MM.1S (cell line): ENCODE measurements at regions not wholly inside any gene's neighbourhood (a gene's known extent, or its start where the extent isn't known, plus 50 kb on each side); places are given as distances from the start of the nearest gene placed in this dataset.

Experiments used
- DNase-seq: peaks from one replicate; pipeline ENCODE4 v3.0.0-alpha.2; 2015
- H2AFZ ChIP-seq: fragments of 300-600 bp; sonication (generic); 2 replicates; pipeline ENCODE4 v1.6.0; 2016; ENCODE audit warnings: antibody characterized with exemption, low read length
- H3F3A ChIP-seq: fragments of 300-600 bp; sonication (generic); 2 replicates; pipeline ENCODE4 v1.6.1; 2016; ENCODE audit warnings: mild to moderate bottlenecking, antibody characterized with exemption, low read length, moderate library complexity, mixed read lengths; ENCODE audit not compliant: insufficient read depth
- H3K27ac ChIP-seq: fragments of 300-600 bp; sonication (generic); 2 replicates; pipeline ENCODE4 v1.5.1; 2016; ENCODE audit warnings: mild to moderate bottlenecking, low read length
- H3K27me3 ChIP-seq: fragments of 300-600 bp; sonication (generic); replicated peaks from 2 replicates; pipeline ENCODE4 v1.6.0; 2016; ENCODE audit warnings: low read length; ENCODE audit not compliant: insufficient read depth
- H3K36me3 ChIP-seq: fragments of 300-600 bp; sonication (generic); replicated peaks from 2 replicates; pipeline ENCODE4 v1.6.1; 2016; ENCODE audit warnings: mild to moderate bottlenecking, low read length, mixed read lengths; ENCODE audit not compliant: insufficient read depth
- H3K4me1 ChIP-seq: fragments of 300-600 bp; sonication (generic); 2 replicates; pipeline ENCODE4 v1.6.1; 2016; ENCODE audit warnings: low read length, mixed read lengths
- H3K4me2 ChIP-seq: fragments of 300-600 bp; sonication (generic); 2 replicates; pipeline ENCODE4 v1.6.0; 2016; ENCODE audit warnings: low read depth, low read length
- H3K4me3 ChIP-seq: fragments of 300-600 bp; sonication (generic); 2 replicates; pipeline ENCODE4 v1.5.1; 2016; ENCODE audit warnings: low read length, mixed read lengths
- H3K79me2 ChIP-seq: fragments of 300-600 bp; sonication (generic); 2 replicates; pipeline ENCODE4 v1.6.1; 2016; ENCODE audit warnings: mixed run types, low read length, mixed read lengths
- H3K9ac ChIP-seq: fragments of 300-600 bp; sonication (generic); 2 replicates; pipeline ENCODE4 v1.6.1; 2016; ENCODE audit warnings: low read length, mixed read lengths
- H3K9me2 ChIP-seq: fragments of 300-600 bp; sonication (generic); replicated peaks from 2 replicates; pipeline ENCODE4 v1.6.1; 2016; ENCODE audit warnings: mild to moderate bottlenecking, low read length, mixed read lengths; ENCODE audit not compliant: insufficient read depth
- H3K9me3 ChIP-seq: fragments of 300-600 bp; sonication (generic); replicated peaks from 2 replicates; pipeline ENCODE4 v1.6.1; 2016; ENCODE audit warnings: mild to moderate bottlenecking, low read length, mixed read lengths; ENCODE audit not compliant: insufficient read depth
- H4K20me1 ChIP-seq: fragments of 300-600 bp; sonication (generic); 2 replicates; pipeline ENCODE4 v1.6.1; 2016; ENCODE audit warnings: mild to moderate bottlenecking, low read length, moderate library complexity, mixed read lengths; ENCODE audit not compliant: insufficient read depth
- CTCF ChIP-seq: fragments of 300-600 bp; sonication (generic); IDR thresholded peaks from 2 replicates; pipeline ENCODE4 v1.5.1; 2016; ENCODE audit warnings: antibody characterized with exemption, low read length, mixed read lengths
- EZH2 ChIP-seq: fragments of 300-600 bp; sonication (generic); optimal IDR thresholded peaks from 2 replicates; pipeline ENCODE3; 2017; ENCODE audit warnings: low read depth, mild to moderate bottlenecking, antibody characterized with exemption, low read length, mixed read lengths
- EZH2phosphoT487 ChIP-seq: fragments of 300-600 bp; sonication (generic); IDR thresholded peaks from 2 replicates; pipeline ENCODE4 v1.6.1; 2018; ENCODE audit warnings: antibody characterized with exemption, low read length

- Histone ChIP-seq H3K4me1 (no peaks in the 10 kb centered on the region), H3K27me3 (no peaks in the 10 kb centered on the region), H3K4me2 (no peak overlapping the region), H3K27ac (no peak overlapping the region), H4K20me1 (no peaks in the 10 kb centered on the region), H3K79me2 (no peaks in the 10 kb centered on the region), H3K36me3 (no peaks in the 10 kb centered on the region), H3F3A (no peaks in the 10 kb centered on the region), H3K9ac (no peak overlapping the region), H3K9me3 (no peaks in the 10 kb centered on the region; the same call in 1 of the 2 replicates), H2AFZ (no peak overlapping the region), H3K4me3 (no peak overlapping the region), H3K9me2 (no peaks in the 10 kb centered on the region)
- DNase-seq = peak; percentile 5
- TF ChIP-seq EZH2phosphoT487 (no peak), EZH2 (no peak), CTCF (no peak)
These were observed 90.0 kb downstream of the FGF18 start for GRCh38 chr5:171509467-171509866.

GRCh38 chr5:171512397-171512796, 93.0 kb downstream of the FGF18 start:
- no peak for DNase-seq
- Histone ChIP-seq H3K4me2 (no peak overlapping the region), H3K9ac (no peak overlapping the region), H3K4me3 (no peak overlapping the region), H3K27ac (no peak overlapping the region), H3F3A (no peaks in the 10 kb centered on the region), H3K79me2 (no peaks in the 10 kb centered on the region), H2AFZ (no peak overlapping the region), H3K4me1 (no peaks in the 10 kb centered on the region), H3K36me3 (no peaks in the 10 kb centered on the region), H3K9me3 (no peaks in the 10 kb centered on the region; the same call in 1 of the 2 replicates), H4K20me1 (no peaks in the 10 kb centered on the region), H3K9me2 (no peaks in the 10 kb centered on the region), H3K27me3 (no peaks in the 10 kb centered on the region)
- TF ChIP-seq CTCF (no peak), EZH2phosphoT487 (no peak)

GRCh38 chr5:171513591-171513990, 94.1 kb downstream of the FGF18 start:
- DNase-seq = no peak
- Histone ChIP-seq H3K4me1 (no peaks in the 10 kb centered on the region), H3K79me2 (no peaks in the 10 kb centered on the region), H3K36me3 (no peaks in the 10 kb centered on the region), H3K9me2 (no peaks in the 10 kb centered on the region), H3K9me3 (no peaks in the 10 kb centered on the region; the same call in 1 of the 2 replicates), H3K27ac (no peak overlapping the region), H3F3A (no peaks in the 10 kb centered on the region), H3K27me3 (no peaks in the 10 kb centered on the region), H3K9ac (no peak overlapping the region), H2AFZ (no peak overlapping the region), H3K4me3 (no peak overlapping the region), H3K4me2 (no peak overlapping the region), H4K20me1 (no peaks in the 10 kb centered on the region)
- TF ChIP-seq EZH2 = no peak
- TF ChIP-seq CTCF = no peak
- TF ChIP-seq EZH2phosphoT487 = no peak

GRCh38 chr5:171518916-171519315, 99.5 kb downstream of the FGF18 start:
- H3K4me3 ChIP-seq = no peak overlapping the region
- DNase-seq = no peak
- no peaks in the 10 kb centered on the region for H3K27me3 ChIP-seq
- H3K27ac ChIP-seq = no peak overlapping the region
- no peak overlapping the region for H2AFZ ChIP-seq
- H3K4me1 ChIP-seq = no peaks in the 10 kb centered on the region
- H3K4me2 ChIP-seq = no peak overlapping the region
- H3K79me2 ChIP-seq = no peaks in the 10 kb centered on the region
- no peak for TF ChIP-seq EZH2
- no peak for TF ChIP-seq CTCF
- no peak for TF ChIP-seq EZH2phosphoT487
- no peaks in the 10 kb centered on the region for H3K36me3 ChIP-seq
- no peak overlapping the region for H3K9ac ChIP-seq
- H4K20me1 ChIP-seq = no peaks in the 10 kb centered on the region
- no peaks in the 10 kb centered on the region for H3K9me3 ChIP-seq
- no peaks in the 10 kb centered on the region for H3K9me2 ChIP-seq
- no peaks in the 10 kb centered on the region for H3F3A ChIP-seq
